ENCODE measurements at regions not wholly inside any gene's neighbourhood (a gene's known extent, or its start where the extent isn't known, plus 50 kb on each side); places are given as distances from the start of the nearest gene placed in this dataset.
A peak's percentile ranks its signal among the peaks of the same experiment; 100 is the strongest.

- H3K14ac ChIP-seq (ENCODE audit: low read length in 2 of 2): no peak overlapping the region
- no peak overlapping the region for H2AK5ac ChIP-seq (ENCODE audit: low read length, severe bottlenecking)
- WGBS: 90% methylated on average over 3 of the region's 4 CpGs
- no peak overlapping the region for H3K9ac ChIP-seq (ENCODE audit: low read length)
- H4K8ac ChIP-seq (ENCODE audit: low read length): no peak overlapping the region
- no peaks in the 10 kb centered on the region for H3K9me3 ChIP-seq (ENCODE audit: control insufficient read depth, low read length)
- H3K23ac ChIP-seq (ENCODE audit: low read length in 2 of 2): no peak overlapping the region
- H3K27ac ChIP-seq (ENCODE audit: low read length, poor library complexity, severe bottlenecking): no peak overlapping the region
- H3K36me3 ChIP-seq (ENCODE audit: control insufficient read depth in 1 of 2, insufficient read depth in 2 of 2, low read depth in 1 of 2, low read length in 2 of 2): no peaks in the 10 kb centered on the region
- H2BK12ac ChIP-seq (ENCODE audit: low read length in 2 of 2): no peak overlapping the region
- DNase-seq: no peak
- no peak overlapping the region for H3K18ac ChIP-seq (ENCODE audit: low read depth in 1 of 2, low read length in 2 of 2)
- H2AFZ ChIP-seq (ENCODE audit: low read depth, low read length): no peak overlapping the region
- no peaks in the 10 kb centered on the region for H3K79me1 ChIP-seq (replicated peaks; ENCODE audit: low read length, poor library complexity, severe bottlenecking)
- no peak overlapping the region for H4K91ac ChIP-seq (ENCODE audit: low read length)
- H3K4me1 ChIP-seq (ENCODE audit: control insufficient read depth, insufficient read depth, low read depth, low read length): no peaks in the 10 kb centered on the region
- no peaks in the 10 kb centered on the region for H3K27me3 ChIP-seq (ENCODE audit: control insufficient read depth in 1 of 2, insufficient read depth in 1 of 2, low read length in 2 of 2)
- H3K4ac ChIP-seq (ENCODE audit: low read depth in 1 of 2, low read length in 2 of 2): no peak overlapping the region
- H2BK5ac ChIP-seq (ENCODE audit: low read depth, low read length, poor library complexity, severe bottlenecking): no peak overlapping the region
- no peak overlapping the region for H3K4me3 ChIP-seq (ENCODE audit: insufficient read depth in 1 of 2, low read depth in 1 of 2, low read length in 2 of 2)
- no peak overlapping the region for H2BK120ac ChIP-seq (ENCODE audit: low read depth, low read length)
- H2BK15ac ChIP-seq (ENCODE audit: low read depth, poor library complexity, severe bottlenecking): no peak overlapping the region
- no peak overlapping the region for H3K4me2 ChIP-seq (ENCODE audit: low read length, poor library complexity, severe bottlenecking)
These were observed 313.9 kb upstream of the USP24 start for GRCh38 chr1:55529017-55529416.

- H2BK12ac ChIP-seq (ENCODE audit: low read length in 2 of 2): no peak overlapping the region
- H3K27ac ChIP-seq (ENCODE audit: low read length, poor library complexity, severe bottlenecking): no peak overlapping the region
- H3K4me3 ChIP-seq (ENCODE audit: insufficient read depth in 1 of 2, low read depth in 1 of 2, low read length in 2 of 2): no peak overlapping the region
- H3K4ac ChIP-seq (ENCODE audit: low read depth in 1 of 2, low read length in 2 of 2): no peak overlapping the region
- H3K14ac ChIP-seq (ENCODE audit: low read length in 2 of 2): no peak overlapping the region
- 88% methylated on average over 1 of the region's 1 CpG for WGBS
- no peak overlapping the region for H3K4me2 ChIP-seq (ENCODE audit: low read length, poor library complexity, severe bottlenecking)
- H3K18ac ChIP-seq (ENCODE audit: low read depth in 1 of 2, low read length in 2 of 2): no peak overlapping the region
- H3K23ac ChIP-seq (ENCODE audit: low read length in 2 of 2): no peak overlapping the region
- H4K91ac ChIP-seq (ENCODE audit: low read length): no peak overlapping the region
- H2BK120ac ChIP-seq (ENCODE audit: low read depth, low read length): no peak overlapping the region
- no peak overlapping the region for H2BK5ac ChIP-seq (ENCODE audit: low read depth, low read length, poor library complexity, severe bottlenecking)
- no peaks in the 10 kb centered on the region for H3K9me3 ChIP-seq (ENCODE audit: control insufficient read depth, low read length)
- no peaks in the 10 kb centered on the region for H3K27me3 ChIP-seq (ENCODE audit: control insufficient read depth in 1 of 2, insufficient read depth in 1 of 2, low read length in 2 of 2)
- H4K8ac ChIP-seq (ENCODE audit: low read length): no peak overlapping the region
- H2AK5ac ChIP-seq (ENCODE audit: low read length, severe bottlenecking): no peak overlapping the region
- no peak overlapping the region for H2AFZ ChIP-seq (ENCODE audit: low read depth, low read length)
- H3K9ac ChIP-seq (ENCODE audit: low read length): no peak overlapping the region
- no peaks in the 10 kb centered on the region for H3K4me1 ChIP-seq (ENCODE audit: control insufficient read depth, insufficient read depth, low read depth, low read length)
- H2BK15ac ChIP-seq (ENCODE audit: low read depth, poor library complexity, severe bottlenecking): no peak overlapping the region
- DNase-seq: no peak
- no peaks in the 10 kb centered on the region for H3K36me3 ChIP-seq (ENCODE audit: control insufficient read depth in 1 of 2, insufficient read depth in 2 of 2, low read depth in 1 of 2, low read length in 2 of 2)
- no peaks in the 10 kb centered on the region for H3K79me1 ChIP-seq (replicated peaks; ENCODE audit: low read length, poor library complexity, severe bottlenecking)
These were observed 312.7 kb upstream of the USP24 start for GRCh38 chr1:55527831-55528230.

DNA sequence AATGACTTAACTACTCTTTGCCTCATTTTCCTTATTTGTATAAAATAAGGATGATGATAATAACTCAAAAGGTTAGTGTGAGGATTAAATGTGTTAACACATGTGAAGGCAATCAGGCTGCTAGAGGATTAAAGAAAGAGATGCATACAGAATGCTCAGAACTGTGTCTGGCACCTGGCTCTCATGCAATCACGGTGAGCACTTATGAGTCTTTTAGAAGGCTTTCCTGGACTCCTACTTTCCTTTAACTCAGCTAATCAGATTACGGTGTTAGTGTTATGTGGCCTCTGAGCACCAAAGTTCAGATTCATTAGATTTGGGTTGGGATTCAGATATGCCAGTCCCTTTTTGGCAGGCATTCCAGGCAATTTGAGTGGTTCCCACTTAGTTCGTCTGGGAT, 311.6 kb upstream of the USP24 start:
- H2BK120ac ChIP-seq (ENCODE audit: low read depth, low read length): no peak overlapping the region
- 87% methylated on average over 3 of the region's 3 CpGs for WGBS
- no peaks in the 10 kb centered on the region for H3K9me3 ChIP-seq (ENCODE audit: control insufficient read depth, low read length)
- no peaks in the 10 kb centered on the region for H3K27me3 ChIP-seq (ENCODE audit: control insufficient read depth in 1 of 2, insufficient read depth in 1 of 2, low read length in 2 of 2)
- no peak overlapping the region for H2BK12ac ChIP-seq (ENCODE audit: low read length in 2 of 2)
- no peak overlapping the region for H2AFZ ChIP-seq (ENCODE audit: low read depth, low read length)
- DNase-seq: no peak
- H3K4me3 ChIP-seq (ENCODE audit: insufficient read depth in 1 of 2, low read depth in 1 of 2, low read length in 2 of 2): no peak overlapping the region
- no peak overlapping the region for H3K23ac ChIP-seq (ENCODE audit: low read length in 2 of 2)
- no peak overlapping the region for H3K18ac ChIP-seq (ENCODE audit: low read depth in 1 of 2, low read length in 2 of 2)
- H3K4ac ChIP-seq (ENCODE audit: low read depth in 1 of 2, low read length in 2 of 2): no peak overlapping the region
- H3K36me3 ChIP-seq (ENCODE audit: control insufficient read depth in 1 of 2, insufficient read depth in 2 of 2, low read depth in 1 of 2, low read length in 2 of 2): no peaks in the 10 kb centered on the region
- H3K14ac ChIP-seq (ENCODE audit: low read length in 2 of 2): no peak overlapping the region
- H3K9ac ChIP-seq (ENCODE audit: low read length): no peak overlapping the region
- no peak overlapping the region for H4K8ac ChIP-seq (ENCODE audit: low read length)
- no peak overlapping the region for H2BK5ac ChIP-seq (ENCODE audit: low read depth, low read length, poor library complexity, severe bottlenecking)
- H3K4me2 ChIP-seq (ENCODE audit: low read length, poor library complexity, severe bottlenecking): no peak overlapping the region
- no peak overlapping the region for H3K27ac ChIP-seq (ENCODE audit: low read length, poor library complexity, severe bottlenecking)
- H2AK5ac ChIP-seq (ENCODE audit: low read length, severe bottlenecking): no peak overlapping the region
- H3K4me1 ChIP-seq (ENCODE audit: control insufficient read depth, insufficient read depth, low read depth, low read length): no peaks in the 10 kb centered on the region
- H4K91ac ChIP-seq (ENCODE audit: low read length): no peak overlapping the region
- H2BK15ac ChIP-seq (ENCODE audit: low read depth, poor library complexity, severe bottlenecking): no peak overlapping the region
- no peaks in the 10 kb centered on the region for H3K79me1 ChIP-seq (replicated peaks; ENCODE audit: low read length, poor library complexity, severe bottlenecking)

DNA sequence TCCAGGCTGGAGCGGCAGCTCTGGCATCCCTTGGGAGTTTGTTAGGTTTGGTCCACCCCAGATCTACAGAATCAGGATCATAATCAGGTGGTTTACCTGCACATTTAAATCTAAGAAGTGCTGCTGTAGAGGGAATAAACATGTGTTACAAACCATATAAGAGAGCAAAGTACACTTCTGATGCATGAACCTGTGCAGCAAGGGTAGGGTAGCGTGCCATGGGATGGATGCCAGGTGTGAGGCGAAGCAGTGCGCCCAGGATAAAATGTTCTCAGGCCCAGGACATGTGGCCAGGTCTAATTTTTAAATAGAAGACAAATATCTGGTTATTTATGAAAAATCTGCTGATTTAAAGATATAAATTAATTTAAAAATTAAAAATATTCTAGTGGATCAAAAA, 308.8 kb upstream of the USP24 start:
- Histone ChIP-seq H3K18ac (ENCODE audit: low read depth in 1 of 2, low read length in 2 of 2) (no peak overlapping the region), H3K4me2 (ENCODE audit: low read length, poor library complexity, severe bottlenecking) (no peak overlapping the region), H3K9ac (ENCODE audit: low read length) (no peak overlapping the region), H3K27me3 (ENCODE audit: control insufficient read depth in 1 of 2, insufficient read depth in 1 of 2, low read length in 2 of 2) (no peaks in the 10 kb centered on the region), H3K27ac (ENCODE audit: low read length, poor library complexity, severe bottlenecking) (no peak overlapping the region), H3K4ac (ENCODE audit: low read depth in 1 of 2, low read length in 2 of 2) (no peak overlapping the region), H2AK5ac (ENCODE audit: low read length, severe bottlenecking) (no peak overlapping the region), H2BK120ac (ENCODE audit: low read depth, low read length) (no peak overlapping the region), H3K79me1 (replicated peaks; ENCODE audit: low read length, poor library complexity, severe bottlenecking) (no peaks in the 10 kb centered on the region), H3K23ac (ENCODE audit: low read length in 2 of 2) (no peak overlapping the region), H3K36me3 (ENCODE audit: control insufficient read depth in 1 of 2, insufficient read depth in 2 of 2, low read depth in 1 of 2, low read length in 2 of 2) (no peaks in the 10 kb centered on the region), H2BK15ac (ENCODE audit: low read depth, poor library complexity, severe bottlenecking) (no peak overlapping the region), H2BK12ac (ENCODE audit: low read length in 2 of 2) (peak overlapping the region in 1 of 2 experiments; percentile 42), H3K14ac (ENCODE audit: low read length in 2 of 2) (no peak overlapping the region), H3K4me3 (ENCODE audit: insufficient read depth in 1 of 2, low read depth in 1 of 2, low read length in 2 of 2) (no peak overlapping the region), H4K8ac (ENCODE audit: low read length) (no peak overlapping the region), H2AFZ (ENCODE audit: low read depth, low read length) (no peak overlapping the region), H3K4me1 (ENCODE audit: control insufficient read depth, insufficient read depth, low read depth, low read length) (peaks cover 2% of the 10 kb centered on the region), H2BK5ac (ENCODE audit: low read depth, low read length, poor library complexity, severe bottlenecking) (no peak overlapping the region), H3K9me3 (ENCODE audit: control insufficient read depth, low read length) (no peaks in the 10 kb centered on the region), H4K91ac (ENCODE audit: low read length) (no peak overlapping the region)
- no peak for DNase-seq
- 100% methylated on average over 4 of the region's 4 CpGs for WGBS
